KMS-11 (cell line): ENCODE measurements at regions not wholly inside any gene's neighbourhood (a gene's known extent, or its start where the extent isn't known, plus 50 kb on each side); places are given as distances from the start of the nearest gene placed in this dataset.

Experiments
- H2AFZ ChIP-seq: fragments of 200-600 bp; sonication (generic); 2 replicates; pipeline ENCODE4 v1.6.1; 2016; ENCODE audit warnings: antibody characterized with exemption, mixed run types, low read depth
- H3K27ac ChIP-seq: fragments of 200-600 bp; sonication (generic); 2 replicates; pipeline ENCODE4 v1.6.1; 2016; ENCODE audit warnings: mild to moderate bottlenecking, mixed run types
- H3K27me3 ChIP-seq: fragments of 200-600 bp; sonication (generic); 2 replicates; pipeline ENCODE4 v1.6.1; 2017; ENCODE audit warnings: mild to moderate bottlenecking, low read depth, mixed run types, moderate library complexity; ENCODE audit not compliant: insufficient read depth
- H3K36me3 ChIP-seq: fragments of 200-600 bp; sonication (generic); 2 replicates; pipeline ENCODE4 v1.6.1; 2017; ENCODE audit warnings: mild to moderate bottlenecking, mixed run types; ENCODE audit not compliant: insufficient read depth
- H3K4me1 ChIP-seq: fragments of 200-600 bp; sonication (generic); 2 replicates; pipeline ENCODE4 v1.6.1; 2016; ENCODE audit warnings: mild to moderate bottlenecking, low read depth, mixed run types; ENCODE audit not compliant: poor library complexity, severe bottlenecking
- H3K4me2 ChIP-seq: fragments of 200-600 bp; sonication (generic); 2 replicates; pipeline ENCODE4 v1.7.0; 2016; ENCODE audit warnings: mild to moderate bottlenecking, mixed run types
- H3K4me3 ChIP-seq: fragments of 200-600 bp; sonication (generic); IDR thresholded peaks from 2 replicates; pipeline ENCODE4 v1.6.1; 2017; ENCODE audit warnings: low read depth, low read length, mixed read lengths; ENCODE audit not compliant: insufficient read depth
- H3K79me2 ChIP-seq: fragments of 200-600 bp; sonication (generic); 2 replicates; pipeline ENCODE4 v1.6.1; 2016; ENCODE audit warnings: low read depth, mixed run types; ENCODE audit not compliant: insufficient read depth
- H3K9ac ChIP-seq: fragments of 200-600 bp; sonication (generic); 2 replicates; pipeline ENCODE4 v1.6.1; 2016; ENCODE audit warnings: mild to moderate bottlenecking, mixed run types
- H4K20me1 ChIP-seq: fragments of 200-600 bp; sonication (generic); 2 replicates; pipeline ENCODE4 v1.6.1; 2016; ENCODE audit warnings: mild to moderate bottlenecking, mixed run types; ENCODE audit not compliant: insufficient read depth
- TF ChIP-seq, protein P1 (sequence below): fragments of 200-600 bp; sonication (generic); conservative IDR thresholded peaks from 2 replicates; pipeline ENCODE4 v1.6.1; 2017; ENCODE audit warnings: low read depth, mild to moderate bottlenecking, antibody characterized with exemption, low read length, moderate library complexity, mixed read lengths

DNA sequence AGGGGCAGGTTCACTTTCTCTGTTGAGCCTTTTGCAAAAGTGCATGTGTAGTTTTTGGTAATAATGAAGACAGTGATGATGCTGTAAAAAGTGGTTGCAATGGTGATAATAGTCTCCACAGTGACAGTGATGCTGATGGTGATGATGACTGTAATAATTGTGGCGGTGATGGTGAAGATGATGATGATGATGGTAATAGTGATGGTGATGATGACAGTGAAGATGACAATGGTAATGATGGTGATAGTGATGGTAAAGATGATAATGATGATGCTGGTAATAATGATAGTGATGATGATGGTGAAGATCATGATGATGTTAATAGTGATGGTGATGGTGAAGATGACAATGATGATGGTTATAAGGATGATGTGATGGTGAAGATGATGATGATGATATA lies 67.7 kb upstream of the LRFN2 start:
- no peaks in the 10 kb centered on the region for H3K4me1 ChIP-seq
- no peaks in the 10 kb centered on the region for H3K79me2 ChIP-seq
- TF ChIP-seq, protein P1, sequence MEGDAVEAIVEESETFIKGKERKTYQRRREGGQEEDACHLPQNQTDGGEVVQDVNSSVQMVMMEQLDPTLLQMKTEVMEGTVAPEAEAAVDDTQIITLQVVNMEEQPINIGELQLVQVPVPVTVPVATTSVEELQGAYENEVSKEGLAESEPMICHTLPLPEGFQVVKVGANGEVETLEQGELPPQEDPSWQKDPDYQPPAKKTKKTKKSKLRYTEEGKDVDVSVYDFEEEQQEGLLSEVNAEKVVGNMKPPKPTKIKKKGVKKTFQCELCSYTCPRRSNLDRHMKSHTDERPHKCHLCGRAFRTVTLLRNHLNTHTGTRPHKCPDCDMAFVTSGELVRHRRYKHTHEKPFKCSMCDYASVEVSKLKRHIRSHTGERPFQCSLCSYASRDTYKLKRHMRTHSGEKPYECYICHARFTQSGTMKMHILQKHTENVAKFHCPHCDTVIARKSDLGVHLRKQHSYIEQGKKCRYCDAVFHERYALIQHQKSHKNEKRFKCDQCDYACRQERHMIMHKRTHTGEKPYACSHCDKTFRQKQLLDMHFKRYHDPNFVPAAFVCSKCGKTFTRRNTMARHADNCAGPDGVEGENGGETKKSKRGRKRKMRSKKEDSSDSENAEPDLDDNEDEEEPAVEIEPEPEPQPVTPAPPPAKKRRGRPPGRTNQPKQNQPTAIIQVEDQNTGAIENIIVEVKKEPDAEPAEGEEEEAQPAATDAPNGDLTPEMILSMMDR: no peak
- no peaks in the 10 kb centered on the region for H3K36me3 ChIP-seq
- no peak overlapping the region for H3K9ac ChIP-seq
- no peak overlapping the region for H3K27ac ChIP-seq
- no peak overlapping the region for H3K4me3 ChIP-seq
- H3K4me2 ChIP-seq: no peak overlapping the region
- H2AFZ ChIP-seq: no peak overlapping the region
- H4K20me1 ChIP-seq: no peaks in the 10 kb centered on the region
- H3K27me3 ChIP-seq: no peaks in the 10 kb centered on the region

DNA sequence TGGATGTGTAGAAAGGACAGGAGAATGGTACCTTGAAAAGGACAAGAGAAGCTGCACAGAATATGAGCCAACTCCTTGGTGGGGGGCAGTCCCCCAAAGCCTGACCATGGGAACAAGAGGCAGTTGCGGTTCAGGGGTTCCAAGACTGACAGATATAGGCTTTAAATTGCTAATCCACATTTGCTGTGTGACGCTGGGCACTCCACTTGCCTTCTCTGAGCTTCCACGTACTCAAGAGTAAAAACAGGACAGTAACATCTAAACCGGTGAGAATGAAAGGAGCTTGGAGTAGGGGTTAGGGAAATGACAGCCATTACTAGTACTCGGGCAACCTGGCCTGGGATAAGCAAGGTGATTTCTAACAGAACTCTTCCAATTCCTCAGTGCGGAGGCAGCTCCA lies 57.9 kb upstream of the LRFN2 start:
- H2AFZ ChIP-seq: no peak overlapping the region
- no peak overlapping the region for H3K27ac ChIP-seq
- TF ChIP-seq, protein P1: no peak
- no peak overlapping the region for H3K4me2 ChIP-seq
- H3K27me3 ChIP-seq: no peaks in the 10 kb centered on the region
- no peaks in the 10 kb centered on the region for H3K79me2 ChIP-seq
- no peak overlapping the region for H3K4me3 ChIP-seq
- H3K9ac ChIP-seq: no peak overlapping the region
- no peaks in the 10 kb centered on the region for H3K36me3 ChIP-seq
- no peaks in the 10 kb centered on the region for H3K4me1 ChIP-seq
- H4K20me1 ChIP-seq: no peaks in the 10 kb centered on the region

DNA sequence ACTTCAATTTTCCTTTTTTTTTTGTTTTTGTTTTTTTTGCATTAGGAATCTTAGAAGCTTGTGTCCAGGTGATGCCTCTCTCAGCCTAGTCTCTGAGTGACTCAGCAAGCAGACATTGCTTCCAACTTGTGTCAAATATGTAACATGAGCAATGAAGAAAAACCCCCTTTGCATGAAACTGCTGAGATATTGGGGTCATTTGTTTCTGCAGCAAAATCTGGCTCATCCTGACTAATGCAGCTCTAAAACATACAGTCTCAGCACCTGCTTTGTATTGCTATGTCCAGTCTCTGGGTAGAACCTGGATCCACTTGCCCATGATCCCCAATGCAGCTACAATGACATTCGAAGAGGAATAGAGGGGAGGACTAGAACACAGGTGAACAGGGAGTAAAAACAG lies 55.7 kb upstream of the LRFN2 start:
- H3K27me3 ChIP-seq: no peaks in the 10 kb centered on the region
- no peak overlapping the region for H3K27ac ChIP-seq
- no peaks in the 10 kb centered on the region for H3K79me2 ChIP-seq
- no peaks in the 10 kb centered on the region for H3K36me3 ChIP-seq
- H3K4me2 ChIP-seq: no peak overlapping the region
- no peak overlapping the region for H2AFZ ChIP-seq
- TF ChIP-seq, protein P1: no peak
- no peaks in the 10 kb centered on the region for H4K20me1 ChIP-seq
- no peak overlapping the region for H3K4me3 ChIP-seq
- no peaks in the 10 kb centered on the region for H3K4me1 ChIP-seq
- H3K9ac ChIP-seq: no peak overlapping the region

DNA sequence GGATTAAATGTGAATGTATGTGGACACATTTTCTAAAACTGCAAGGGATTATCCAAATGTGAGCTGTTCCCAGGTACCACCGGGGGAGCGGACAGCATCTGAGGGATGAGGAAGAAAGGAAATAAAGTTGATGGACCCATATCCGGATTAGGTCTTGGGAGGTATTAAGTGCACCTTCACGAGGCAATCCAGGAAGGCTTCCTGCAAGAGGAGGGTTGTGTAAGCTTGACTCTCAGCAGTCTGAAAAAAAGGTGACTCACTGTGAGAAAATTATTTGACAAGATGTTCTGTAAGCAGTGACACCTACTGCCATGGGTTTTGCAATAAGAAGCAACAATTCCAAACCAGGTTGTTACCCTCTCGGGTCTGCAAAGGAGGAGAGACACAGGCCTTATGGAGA lies 55.0 kb upstream of the LRFN2 start:
- no peak overlapping the region for H3K4me3 ChIP-seq
- no peaks in the 10 kb centered on the region for H3K4me1 ChIP-seq
- H3K36me3 ChIP-seq: no peaks in the 10 kb centered on the region
- no peaks in the 10 kb centered on the region for H4K20me1 ChIP-seq
- no peak overlapping the region for H3K4me2 ChIP-seq
- H3K79me2 ChIP-seq: no peaks in the 10 kb centered on the region
- no peak overlapping the region for H3K9ac ChIP-seq
- TF ChIP-seq, protein P1: no peak
- no peaks in the 10 kb centered on the region for H3K27me3 ChIP-seq
- H3K27ac ChIP-seq: no peak overlapping the region
- H2AFZ ChIP-seq: no peak overlapping the region
